ENCODE measurements at regions not wholly inside any gene's neighbourhood (a gene's known extent, or its start where the extent isn't known, plus 50 kb on each side); places are given as distances from the start of the nearest gene placed in this dataset.

GRCh38 chr6:140857739-140858380 is 1274.9 kb upstream of the GJE1 start:
- TF ChIP-seq CTCF (IDR thresholded peaks at IDR 0.05) (peak in 1 of 6 experiments; percentile 8), POLR2A (IDR thresholded peaks at IDR 0.05) (no peak)
